ENCODE measurements at regions not wholly inside any gene's neighbourhood (a gene's known extent, or its start where the extent isn't known, plus 50 kb on each side); places are given as distances from the start of the nearest gene placed in this dataset.

GRCh38 chr16:5526826-5527225, 429.2 kb upstream of the EEF2KMT start:
- Histone ChIP-seq H3K9ac (replicated peaks; ENCODE audit: extremely low read depth, insufficient read depth, low read length) (no peak overlapping the region), H3K27me3 (ENCODE audit: control insufficient read depth in 2 of 2, insufficient read depth in 2 of 2, low read length in 2 of 2) (no peaks in the 10 kb centered on the region), H3K4me2 (ENCODE audit: insufficient read depth, low read length) (no peak overlapping the region), H4K20me1 (replicated peaks; ENCODE audit: control insufficient read depth, extremely low read depth, insufficient read depth, low read length) (no peaks in the 10 kb centered on the region), H3K9me3 (replicated peaks; ENCODE audit: control insufficient read depth, insufficient read depth, low read length) (peaks cover 2% of the 10 kb centered on the region), H3K79me2 (ENCODE audit: control insufficient read depth, insufficient read depth, low read length) (no peaks in the 10 kb centered on the region), H3K27ac (ENCODE audit: insufficient read depth, low read depth, low read length) (no peak overlapping the region), H3K36me3 (ENCODE audit: control insufficient read depth in 2 of 2, extremely low read depth in 1 of 2, insufficient read depth in 2 of 2, low read length in 2 of 2) (no peaks in the 10 kb centered on the region), H3K4me3 (replicated peaks in 1 of 3; ENCODE audit: insufficient read depth in 1 of 3, low read depth in 1 of 3, low read length in 3 of 3) (no peak overlapping the region), H2AFZ (ENCODE audit: low read depth, low read length) (no peak overlapping the region), H3K4me1 (ENCODE audit: control insufficient read depth, extremely low read depth, insufficient read depth, low read length) (no peaks in the 10 kb centered on the region), H3K9me1 (replicated peaks; ENCODE audit: control insufficient read depth, extremely low read depth, insufficient read depth, low read length) (no peaks in the 10 kb centered on the region)
- CTCF ChIA-PET, result no interaction called here
- BruUV-seq (replicated peaks), result no TSS peak
- POLR2A ChIA-PET, result no interaction called here
- no peak for TF ChIP-seq CTCF (IDR thresholded peaks at IDR 0.05; ENCODE audit: extremely low read depth in 1 of 2, insufficient read depth in 1 of 2, low read depth in 1 of 2, low read length in 2 of 2)
- TF ChIP-seq POLR2AphosphoS5 (IDR thresholded peaks at IDR 0.05; ENCODE audit: insufficient read depth, low read depth, low read length), result no peak
- TF ChIP-seq MYC (IDR thresholded peaks at IDR 0.05; ENCODE audit: low read depth, low read length), result no peak
- no peak for TF ChIP-seq MAX (IDR thresholded peaks at IDR 0.05; ENCODE audit: insufficient read depth, insufficient read length)
- TF ChIP-seq EZH2 (IDR thresholded peaks at IDR 0.05; ENCODE audit: borderline replicate concordance, low read depth, low read length, severe bottlenecking), result no peak
- no peak for TF ChIP-seq JUN (IDR thresholded peaks at IDR 0.05; ENCODE audit: borderline replicate concordance, insufficient read depth, insufficient read length, low read depth)
- TF ChIP-seq POLR2A (IDR thresholded peaks at IDR 0.05; ENCODE audit: low read depth, low read length), result no peak
- TF ChIP-seq GATA2 (IDR thresholded peaks at IDR 0.05; ENCODE audit: insufficient read depth, insufficient read length, low read depth, low read length), result no peak
- no peak for TF ChIP-seq FOS (IDR thresholded peaks at IDR 0.05; ENCODE audit: borderline replicate concordance, insufficient read depth, low read length)
- DNase-seq (ENCODE audit: low read depth, low spot score) (no peak), FAIRE-seq (no peak)
- dilution Hi-C loops (cut with MboI; ENCODE audit: extremely low pct_ligation_motif_present, low sequenced_read_pairs), result no loop called here
- intact Hi-C loops (cut with micrococcal nuclease), result no loop called here
